Esophagus squamous epithelium (tissue), 5 donors: ENCODE measurements at regions not wholly inside any gene's neighbourhood (a gene's known extent, or its start where the extent isn't known, plus 50 kb on each side); places are given as distances from the start of the nearest gene placed in this dataset.

ENCODE experiments used
- DNase-seq: peaks from one replicate; lab custom pipeline; 2025; lab: John Stamatoyannopoulos, UW
- H3K27ac ChIP-seq, 4 donors: fragments of 200-600 bp; sonication (generic); one replicate each; pipeline ENCODE4 v1.5.1; 2016 to 2019; ENCODE audit warnings: mild to moderate bottlenecking in 1 of 4
- H3K27me3 ChIP-seq, 4 donors: fragments of 200-600 bp; sonication (generic); 1 replicate in 3 of 4; 2 replicates in 1 of 4; pipeline versions ENCODE4 v1.5.1 to v1.6.0; 2017 to 2021; ENCODE audit warnings: antibody characterized with exemption in 1 of 4
- H3K36me3 ChIP-seq, 3 donors: fragments of 200-600 bp; sonication (generic); one replicate each; pipeline ENCODE4 v1.5.1; 2016 to 2019
- H3K4me1 ChIP-seq, 3 donors: fragments of 200-600 bp; sonication (generic); one replicate each; pipeline ENCODE4 v1.5.1; 2017 to 2019
- H3K4me3 ChIP-seq, 4 donors: fragments of 200-600 bp; sonication (generic); 1 replicate in 3 of 4; 2 replicates in 1 of 4; pipeline ENCODE4 v1.5.1; 2016 to 2019; ENCODE audit warnings: mild to moderate bottlenecking in 2 of 4, moderate library complexity in 1 of 4
- H3K9me3 ChIP-seq, 3 donors: fragments of 200-600 bp; sonication (generic); one replicate each; pipeline ENCODE4 v1.5.1; 2016 to 2019
- POLR2A ChIP-seq, 4 donors: fragments of 450-650 bp; IDR thresholded peaks; one replicate each; pipeline ENCODE4 v1.6.1; 2017; ENCODE audit warnings: antibody characterized with exemption in 4 of 4, mild to moderate bottlenecking in 4 of 4, moderate library complexity in 3 of 4
- WGBS, 2 donors: methylation state at CpG; one replicate each; pipeline ENCODE4 v1.1.5; 2018; 5-methylcytosine and 5-hydroxymethylcytosine counted together
- intact Hi-C: fragments of 100-400 bp; cut with DNase I; formaldehyde crosslinking; loops from one replicate; pipeline ENCODE4 v1.15.0; 2022
- TF ChIP-seq, protein P1 (sequence below), 6 experiments: fragments of 450-650 bp in 4 of 6; fragments of 200-600 bp in 2 of 6; sonication (generic) in 2 of 6; IDR thresholded peaks; one replicate each; pipeline ENCODE4 v1.5.1; 2016 to 2019; ENCODE audit warnings: antibody characterized with exemption in 6 of 6, mild to moderate bottlenecking in 4 of 6, moderate library complexity in 4 of 6
- donor health status: DM: yes; HTN: yes; CAD: no.

GRCh38 chr16:64751906-64752305, 370.0 kb downstream of the CDH11 start:
- no peak overlapping the region for H3K27ac ChIP-seq
- intact Hi-C loops: no loop called here
- H3K9me3 ChIP-seq: no peaks in the 10 kb centered on the region
- H3K4me3 ChIP-seq: no peak overlapping the region
- no peaks in the 10 kb centered on the region for H3K4me1 ChIP-seq
- no peaks in the 10 kb centered on the region for H3K36me3 ChIP-seq
- no peak for TF ChIP-seq POLR2A (IDR thresholded peaks at IDR 0.05)
- TF ChIP-seq, protein P1, sequence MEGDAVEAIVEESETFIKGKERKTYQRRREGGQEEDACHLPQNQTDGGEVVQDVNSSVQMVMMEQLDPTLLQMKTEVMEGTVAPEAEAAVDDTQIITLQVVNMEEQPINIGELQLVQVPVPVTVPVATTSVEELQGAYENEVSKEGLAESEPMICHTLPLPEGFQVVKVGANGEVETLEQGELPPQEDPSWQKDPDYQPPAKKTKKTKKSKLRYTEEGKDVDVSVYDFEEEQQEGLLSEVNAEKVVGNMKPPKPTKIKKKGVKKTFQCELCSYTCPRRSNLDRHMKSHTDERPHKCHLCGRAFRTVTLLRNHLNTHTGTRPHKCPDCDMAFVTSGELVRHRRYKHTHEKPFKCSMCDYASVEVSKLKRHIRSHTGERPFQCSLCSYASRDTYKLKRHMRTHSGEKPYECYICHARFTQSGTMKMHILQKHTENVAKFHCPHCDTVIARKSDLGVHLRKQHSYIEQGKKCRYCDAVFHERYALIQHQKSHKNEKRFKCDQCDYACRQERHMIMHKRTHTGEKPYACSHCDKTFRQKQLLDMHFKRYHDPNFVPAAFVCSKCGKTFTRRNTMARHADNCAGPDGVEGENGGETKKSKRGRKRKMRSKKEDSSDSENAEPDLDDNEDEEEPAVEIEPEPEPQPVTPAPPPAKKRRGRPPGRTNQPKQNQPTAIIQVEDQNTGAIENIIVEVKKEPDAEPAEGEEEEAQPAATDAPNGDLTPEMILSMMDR (IDR thresholded peaks at IDR 0.05): no peak
- DNase-seq: no peak
- no peaks in the 10 kb centered on the region for H3K27me3 ChIP-seq

- H3K9me3 ChIP-seq: no peaks in the 10 kb centered on the region
- H3K27me3 ChIP-seq: no peaks in the 10 kb centered on the region
- intact Hi-C loops: no loop called here
- H3K4me1 ChIP-seq: no peaks in the 10 kb centered on the region
- TF ChIP-seq, protein P1 (IDR thresholded peaks at IDR 0.05): no peak
- TF ChIP-seq POLR2A (IDR thresholded peaks at IDR 0.05): no peak
- DNase-seq: no peak
- no peaks in the 10 kb centered on the region for H3K36me3 ChIP-seq
- H3K4me3 ChIP-seq: no peak overlapping the region
- no peak overlapping the region for H3K27ac ChIP-seq
These were observed 372.5 kb downstream of the CDH11 start for GRCh38 chr16:64749346-64749745.

DNA sequence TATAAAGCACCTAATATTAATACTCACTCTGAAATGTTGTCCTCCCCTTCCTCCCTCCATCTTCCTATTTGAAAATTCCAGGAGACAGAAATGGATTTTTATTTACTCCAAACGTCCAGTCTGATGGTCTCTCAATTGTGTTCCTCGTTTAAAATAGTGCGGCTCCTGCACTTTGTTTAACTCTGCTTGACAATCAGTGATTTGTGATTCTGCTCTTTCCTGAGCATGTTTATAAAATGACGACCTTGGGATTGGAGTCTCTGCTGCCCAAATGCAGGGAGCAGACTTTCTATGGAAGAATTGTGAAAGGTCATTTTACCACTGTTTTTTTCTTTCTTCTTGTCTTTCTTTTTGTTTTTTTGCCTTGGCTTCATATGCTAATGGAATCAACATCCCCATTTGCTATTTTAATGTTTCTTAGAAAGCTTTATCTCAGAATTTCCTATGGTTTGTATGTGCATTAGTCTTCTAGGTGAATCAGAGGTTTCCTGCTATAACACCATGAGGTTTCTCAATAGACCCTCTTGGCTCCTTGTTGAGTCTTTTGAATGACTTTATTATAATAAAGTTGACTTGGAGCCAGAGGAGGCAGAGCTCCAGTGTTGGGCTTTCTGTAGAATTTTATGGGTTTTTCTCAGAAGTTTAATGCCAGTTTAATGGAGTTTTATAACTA, 376.5 kb downstream of the CDH11 start:
- Histone ChIP-seq H3K36me3 (no peaks in the 10 kb centered on the region), H3K27me3 (no peaks in the 10 kb centered on the region), H3K9me3 (no peaks in the 10 kb centered on the region), H3K27ac (no peak overlapping the region), H3K4me1 (no peaks in the 10 kb centered on the region), H3K4me3 (no peak overlapping the region)
- TF ChIP-seq POLR2A (IDR thresholded peaks at IDR 0.05): no peak
- TF ChIP-seq, protein P1 (IDR thresholded peaks at IDR 0.05): no peak
- 19 to 21% methylated on average over 4 of the region's 4 CpGs for WGBS, 2 donors
- intact Hi-C loops: no loop called here
- DNase-seq: no peak

DNA sequence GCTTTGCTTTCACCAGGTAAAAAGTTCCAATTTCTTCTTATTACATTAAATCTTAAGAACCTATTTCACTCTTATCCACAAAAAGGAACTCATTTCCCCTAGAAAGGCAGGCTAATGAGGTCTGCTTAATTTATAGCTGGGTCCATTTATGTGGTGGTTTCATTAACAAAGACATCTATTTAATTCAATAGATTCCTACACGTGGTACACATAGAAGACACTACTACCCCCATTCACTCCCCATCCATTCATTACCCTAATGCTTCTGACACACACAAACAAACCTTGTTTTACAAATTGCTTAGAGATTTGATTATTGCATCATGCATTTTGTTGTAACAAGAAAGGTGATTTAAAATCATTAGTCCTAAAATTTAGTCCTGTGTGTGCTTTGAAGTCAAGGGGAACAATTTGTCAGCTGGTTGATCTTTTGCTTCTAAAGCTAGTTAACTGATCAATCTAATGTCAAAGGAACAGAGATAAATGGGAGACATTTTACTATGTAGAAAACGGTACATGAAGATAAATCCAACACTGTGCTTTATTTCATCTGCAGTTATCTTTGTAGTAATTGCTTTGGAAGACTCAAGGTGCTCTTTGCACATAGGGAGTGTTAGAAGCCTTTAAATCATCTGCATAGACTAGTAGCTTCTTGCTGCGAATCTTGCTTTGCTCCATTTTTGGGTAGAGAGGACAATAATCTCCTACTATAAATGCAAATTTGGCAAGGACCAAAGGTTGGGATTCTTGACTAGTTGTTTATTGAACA, 379.2 kb downstream of the CDH11 start:
- no peak overlapping the region for H3K27ac ChIP-seq
- TF ChIP-seq, protein P1 (IDR thresholded peaks at IDR 0.05): no peak
- TF ChIP-seq POLR2A (IDR thresholded peaks at IDR 0.05): no peak
- no peaks in the 10 kb centered on the region for H3K27me3 ChIP-seq
- no peaks in the 10 kb centered on the region for H3K9me3 ChIP-seq
- DNase-seq: no peak
- whole genome bisulfite sequencing, 2 donors: 52 to 67% methylated on average over 3 of the region's 3 CpGs
- H3K4me1 ChIP-seq: no peaks in the 10 kb centered on the region
- H3K36me3 ChIP-seq: no peaks in the 10 kb centered on the region
- no peak overlapping the region for H3K4me3 ChIP-seq
- intact Hi-C loops: no loop called here

DNA sequence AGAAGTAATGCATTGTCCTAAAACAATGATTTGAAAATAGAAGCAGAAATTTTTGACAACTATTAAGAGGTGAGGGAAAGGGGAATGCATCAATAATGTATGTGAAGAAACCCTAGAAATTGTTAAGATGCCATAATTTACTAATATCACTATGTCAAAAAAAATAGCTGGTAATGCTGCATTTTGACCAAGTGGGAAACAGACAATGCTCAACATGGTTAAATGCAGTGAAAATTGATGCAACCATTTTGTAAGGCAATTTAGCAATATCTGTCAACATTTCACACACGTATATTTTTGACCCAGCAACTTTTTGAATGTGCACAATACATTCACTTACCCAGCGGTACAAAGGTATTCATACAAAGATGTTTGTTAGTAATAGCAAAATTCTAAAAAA, 381.6 kb downstream of the CDH11 start:
- intact Hi-C loops: no loop called here
- 66 to 78% methylated on average over 2 of the region's 2 CpGs for WGBS, 2 donors
- Histone ChIP-seq H3K36me3 (no peaks in the 10 kb centered on the region), H3K4me1 (no peaks in the 10 kb centered on the region), H3K27ac (no peak overlapping the region), H3K4me3 (no peak overlapping the region), H3K27me3 (no peaks in the 10 kb centered on the region), H3K9me3 (no peaks in the 10 kb centered on the region)
- no peak for TF ChIP-seq POLR2A (IDR thresholded peaks at IDR 0.05)
- TF ChIP-seq, protein P1 (IDR thresholded peaks at IDR 0.05): no peak
- no peak for DNase-seq
